H1 (cell line): ENCODE measurements at regions not wholly inside any gene's neighbourhood (a gene's known extent, or its start where the extent isn't known, plus 50 kb on each side); places are given as distances from the start of the nearest gene placed in this dataset.

ENCODE experiments used
- CTCF ChIA-PET: fragments of 300-600 bp; sonication (Branson Sonifier 250); formaldehyde crosslinking; loops from one replicate; lab custom pipeline; 2021; ENCODE audit not compliant: partially characterized antibody; lab: Charles Lee
- POLR2A ChIA-PET: fragments of 300-600 bp; sonication (Branson Sonifier 250); formaldehyde crosslinking; loops from one replicate; lab custom pipeline; 2021; ENCODE audit warnings: inconsistent platforms; ENCODE audit not compliant: partially characterized antibody; lab: Charles Lee
- DNase-seq, 2 experiments: peaks; one replicate each; pipeline versions ENCODE4 v3.0.0 to v3.0.0-alpha.2; 2010 to 2022; ENCODE audit warnings: low spot score in 2 of 2, low read depth in 1 of 2, mixed read lengths in 1 of 2
- FAIRE-seq: peaks from 2 replicates; lab custom pipeline; 2011; peaks lifted over from hg19 to GRCh38; lab: Jason Lieb, UNC
- H2AFZ ChIP-seq: 2 replicates; pipeline ENCODE4 v1.8.1; 2012; ENCODE audit warnings: low read length, inconsistent platforms
- H2AK5ac ChIP-seq: 2 replicates; pipeline ENCODE4 v1.6.1; 2013; ENCODE audit warnings: low read depth, low read length
- H2BK120ac ChIP-seq: replicated peaks from 2 replicates; pipeline ENCODE3; 2013; ENCODE audit warnings: low read depth, low read length, inconsistent platforms
- H2BK12ac ChIP-seq: 2 replicates; pipeline ENCODE4 v1.6.1; 2013; ENCODE audit warnings: low read depth, low read length
- H2BK15ac ChIP-seq: 2 replicates; pipeline ENCODE4 v1.6.1; 2013; ENCODE audit warnings: low read length
- H2BK20ac ChIP-seq: 2 replicates; pipeline ENCODE4 v1.6.1; 2013; ENCODE audit warnings: low read length
- H2BK5ac ChIP-seq: 2 replicates; pipeline ENCODE4 v1.6.1; 2013; ENCODE audit warnings: low read depth, low read length
- H3K14ac ChIP-seq: 2 replicates; pipeline ENCODE4 v1.6.1; 2013; ENCODE audit warnings: inconsistent platforms; ENCODE audit not compliant: insufficient read length
- H3K18ac ChIP-seq: 2 replicates; pipeline ENCODE4 v1.6.1; 2013; ENCODE audit warnings: low read length; ENCODE audit errors: extremely low read depth
- H3K23ac ChIP-seq: 2 replicates; pipeline ENCODE4 v1.6.1; 2013; ENCODE audit warnings: inconsistent platforms; ENCODE audit not compliant: insufficient read length
- H3K23me2 ChIP-seq: 2 replicates; pipeline ENCODE4 v1.6.1; 2013; ENCODE audit warnings: low read depth, low read length
- H3K27ac ChIP-seq: 2 replicates; pipeline ENCODE4 v1.6.1; 2011; ENCODE audit warnings: low read depth, low read length, inconsistent platforms
- H3K27me3 ChIP-seq, 4 experiments: replicated peaks in 1 of 4; 1 replicate in 1 of 4; 2 replicates in 3 of 4; pipeline versions ENCODE4 v1.6.1 to v1.8.1; 2011 to 2013; ENCODE audit warnings: low read length in 3 of 4, mild to moderate bottlenecking in 3 of 4, inconsistent platforms in 2 of 4, mixed read lengths in 2 of 4, moderate library complexity in 1 of 4; ENCODE audit not compliant: control insufficient read depth in 3 of 4, insufficient read depth in 3 of 4; ENCODE audit errors: extremely low read depth in 1 of 4
- H3K36me3 ChIP-seq, 4 experiments: 2 replicates each; pipeline versions ENCODE4 v1.6.1 to v1.8.1; 2011 to 2013; ENCODE audit warnings: mild to moderate bottlenecking in 4 of 4, low read length in 3 of 4, moderate library complexity in 2 of 4, control low read depth in 1 of 4, inconsistent platforms in 1 of 4; ENCODE audit not compliant: insufficient read depth in 4 of 4, control insufficient read depth in 2 of 4
- H3K4ac ChIP-seq: replicated peaks from 2 replicates; pipeline ENCODE3; 2013; ENCODE audit warnings: low read length, low read depth, mixed read lengths, inconsistent platforms; ENCODE audit not compliant: insufficient read length
- H3K4me1 ChIP-seq, 4 experiments: replicated peaks in 1 of 4; 1 replicate in 1 of 4; 2 replicates in 3 of 4; pipeline versions ENCODE4 v1.6.1 to v1.8.1; 2011 to 2013; ENCODE audit warnings: low read length in 3 of 4, inconsistent platforms in 2 of 4, mixed read lengths in 1 of 4; ENCODE audit not compliant: insufficient read depth in 4 of 4, control insufficient read depth in 3 of 4
- H3K4me2 ChIP-seq, 2 experiments: 2 replicates each; pipeline versions ENCODE4 v1.6.1 to v1.8.1; 2011 to 2013; ENCODE audit warnings: low read depth in 2 of 2, low read length in 2 of 2, control low read depth in 1 of 2, inconsistent platforms in 1 of 2, mild to moderate bottlenecking in 1 of 2; ENCODE audit not compliant: insufficient read depth in 1 of 2
- H3K4me3 ChIP-seq, 4 experiments: fragments of 200-600, 300-600 bp in 1 of 4; sonication (generic), shearing (Covaris generic), sonication (Bioruptor Twin) in 1 of 4; 2 replicates each; pipeline versions ENCODE4 v1.5.1 to v1.8.1; 2011 to 2016; ENCODE audit warnings: low read length in 4 of 4, low read depth in 3 of 4, control low read depth in 2 of 4, inconsistent platforms in 2 of 4, mild to moderate bottlenecking in 2 of 4, mixed read lengths in 1 of 4, moderate library complexity in 1 of 4; ENCODE audit not compliant: insufficient read depth in 2 of 4; ENCODE audit errors: extremely low read depth in 1 of 4
- H3K56ac ChIP-seq: replicated peaks from 2 replicates; pipeline ENCODE3; 2013; ENCODE audit warnings: low read depth, mild to moderate bottlenecking, mixed read lengths, low read length, inconsistent platforms; ENCODE audit not compliant: insufficient read length
- H3K79me1 ChIP-seq: 2 replicates; pipeline ENCODE4 v1.6.1; 2013; ENCODE audit warnings: low read depth, low read length, control low read depth
- H3K79me2 ChIP-seq, 2 experiments: 2 replicates each; pipeline versions ENCODE4 v1.6.1 to v1.8.1; 2012 to 2013; ENCODE audit warnings: low read length in 2 of 2, mild to moderate bottlenecking in 2 of 2, inconsistent platforms in 1 of 2; ENCODE audit not compliant: insufficient read depth in 2 of 2, control insufficient read depth in 1 of 2
- H3K9ac ChIP-seq, 4 experiments: replicated peaks in 1 of 4; 1 replicate in 1 of 4; 2 replicates in 3 of 4; pipeline versions ENCODE4 v1.6.1 to v1.8.1; 2011 to 2013; ENCODE audit warnings: low read depth in 3 of 4, low read length in 3 of 4, control low read depth in 2 of 4, mild to moderate bottlenecking in 2 of 4, moderate library complexity in 2 of 4, inconsistent platforms in 1 of 4; ENCODE audit errors: extremely low read depth in 1 of 4
- H3K9me3 ChIP-seq, 2 experiments: 2 replicates each; pipeline versions ENCODE4 v1.6.1 to v1.8.1; 2012 to 2013; ENCODE audit warnings: mild to moderate bottlenecking in 2 of 2, moderate library complexity in 2 of 2, control low read depth in 1 of 2, inconsistent platforms in 1 of 2, low read depth in 1 of 2, low read length in 1 of 2, mixed read lengths in 1 of 2; ENCODE audit not compliant: insufficient read depth in 2 of 2
- H4K20me1 ChIP-seq, 2 experiments: replicated peaks in 1 of 2; 2 replicates each; pipeline versions ENCODE3 to v1.8.1; 2011 to 2013; ENCODE audit warnings: inconsistent platforms in 2 of 2, low read length in 2 of 2, mild to moderate bottlenecking in 1 of 2; ENCODE audit not compliant: insufficient read depth in 2 of 2, control insufficient read depth in 1 of 2
- H4K5ac ChIP-seq: 2 replicates; pipeline ENCODE4 v1.6.1; 2013; ENCODE audit warnings: low read length, low read depth, mixed read lengths, inconsistent platforms; ENCODE audit not compliant: insufficient read length
- H4K8ac ChIP-seq: 2 replicates; pipeline ENCODE4 v1.8.0; 2013; ENCODE audit warnings: mild to moderate bottlenecking, moderate library complexity, low read length, inconsistent platforms; ENCODE audit not compliant: insufficient read depth; ENCODE audit errors: extremely low read depth
- H4K91ac ChIP-seq: replicated peaks from 2 replicates; pipeline ENCODE3; 2013; ENCODE audit warnings: low read length, mixed read lengths, inconsistent platforms; ENCODE audit not compliant: insufficient read length
- CBX8 ChIP-seq: fragments of 300-800, 300-1000 bp; sonication (generic); IDR thresholded peaks from 2 replicates; pipeline ENCODE4 v1.7.1; 2016; ENCODE audit warnings: low read depth, low read length, borderline replicate concordance
- CHD2 ChIP-seq: IDR thresholded peaks from 2 replicates; pipeline ENCODE4 v1.6.1; 2012; ENCODE audit warnings: low read length, improper control_type of control experiment
- EP300 ChIP-seq, 2 experiments: IDR thresholded peaks; 1 replicate in 1 of 2; 2 replicates in 1 of 2; pipeline ENCODE4 v1.6.1; 2011 to 2012; ENCODE audit warnings: low read depth in 2 of 2, low read length in 2 of 2, mild to moderate bottlenecking in 2 of 2, borderline replicate concordance in 1 of 2, inconsistent platforms in 1 of 2, moderate library complexity in 1 of 2
- MAFK ChIP-seq: IDR thresholded peaks from 2 replicates; pipeline ENCODE4 v1.6.1; 2012; ENCODE audit warnings: low read depth, mild to moderate bottlenecking, improper control_type of control experiment, low read length
- RFX5 ChIP-seq: IDR thresholded peaks from 2 replicates; pipeline ENCODE4 v1.6.1; 2011; ENCODE audit warnings: low read depth, low read length, improper control_type of control experiment, borderline replicate concordance
- SP2 ChIP-seq: IDR thresholded peaks from 2 replicates; pipeline ENCODE4 v1.6.1; 2012; ENCODE audit warnings: mild to moderate bottlenecking, low read length, inconsistent platforms
- SUZ12 ChIP-seq: fragments of 200-600 bp; sonication (generic); IDR thresholded peaks from 2 replicates; pipeline ENCODE4 v1.6.1; 2012; ENCODE audit warnings: mild to moderate bottlenecking, inconsistent platforms, low read length, moderate library complexity, mixed read lengths
- ZNF274 ChIP-seq: IDR thresholded peaks from 2 replicates; pipeline ENCODE4 v1.7.0; 2012; ENCODE audit warnings: low read length, borderline replicate concordance; ENCODE audit errors: extremely low read depth
- WGBS, 2 experiments: shearing (Covaris generic) in 1 of 2; methylation state at CpG; one replicate each; pipeline versions ENCODE4 v1.1.6 to v1.1.7; 2013 to 2015; ENCODE audit warnings: low lambda C conversion rate in 2 of 2, mixed read lengths in 2 of 2, inconsistent platforms in 1 of 2, low coverage in 1 of 2, missing lambda C conversion rate in 1 of 2; ENCODE audit not compliant: insufficient replicate concordance in 2 of 2, insufficient coverage in 1 of 2, insufficient read length in 1 of 2; ENCODE audit errors: extremely low coverage in 1 of 2, missing lambda C conversion rate in 1 of 2; 5-methylcytosine and 5-hydroxymethylcytosine counted together

DNA sequence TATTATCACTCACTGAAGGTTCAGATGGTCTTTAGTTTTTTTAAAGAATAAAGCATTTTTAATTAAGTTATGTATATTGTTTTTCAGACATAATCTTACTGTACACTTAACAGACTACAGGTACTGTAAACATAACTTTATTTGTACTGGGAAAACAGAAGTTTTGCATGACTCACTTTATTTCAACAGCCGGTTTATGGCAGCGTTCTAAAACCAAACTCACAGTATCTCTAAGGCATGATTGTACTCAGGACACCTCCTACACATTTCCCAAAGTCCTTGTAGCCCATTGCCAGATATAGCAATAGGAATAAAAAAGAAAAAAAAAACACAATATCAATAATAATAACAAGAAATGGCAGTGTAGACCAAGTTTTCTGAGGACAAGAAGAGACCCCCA is 1341.4 kb downstream of the FSCB start:
- WGBS, 2 experiments, result 90% methylated on average over 2 of the region's 2 CpGs; no CpG with 5 or more reads in 1 of the 2 experiments

More for the DNA sequence above, 1341.4 kb downstream of the FSCB start:
- Histone ChIP-seq H2AFZ (no peak overlapping the region), H2BK5ac (no peak overlapping the region), H2BK12ac (no peak overlapping the region), H3K9ac (no peak overlapping the region), H4K20me1 (no peaks in the 10 kb centered on the region), H3K79me1 (no peaks in the 10 kb centered on the region), H3K27me3 (no peaks in the 10 kb centered on the region), H3K18ac (no peak overlapping the region), H2BK20ac (no peak overlapping the region), H4K8ac (no peak overlapping the region), H2BK15ac (no peak overlapping the region), H3K79me2 (no peaks in the 10 kb centered on the region), H3K4me1 (no peaks in the 10 kb centered on the region), H2AK5ac (no peak overlapping the region), H3K23ac (no peak overlapping the region), H3K36me3 (no peaks in the 10 kb centered on the region), H2BK120ac (no peak overlapping the region), H3K14ac (no peak overlapping the region), H3K56ac (no peak overlapping the region), H3K4me3 (no peak overlapping the region), H3K9me3 (no peaks in the 10 kb centered on the region), H3K4me2 (no peak overlapping the region), H3K4ac (no peak overlapping the region), H3K27ac (no peak overlapping the region), H4K5ac (no peak overlapping the region), H3K23me2 (no peaks in the 10 kb centered on the region; the same call in 1 of the 2 replicates), H4K91ac (no peak overlapping the region)
- ChIA-PET POLR2A (no interaction called here), CTCF (interaction anchor here (0.7 kb wide), 1 partner anchor 339 kb away, joined by 3 read pairs; no protein-coding TSS in a partner anchor)
- no peak for DNase-seq
- no peak for FAIRE-seq
- no peak for TF ChIP-seq CHD2
- no peak for TF ChIP-seq SUZ12
- TF ChIP-seq ZNF274, result no peak
- no peak for TF ChIP-seq EP300 (IDR thresholded peaks at IDR 0.05; ENCODE audit: borderline replicate concordance in 1 of 2, low read depth in 2 of 2, low read length in 2 of 2)
- TF ChIP-seq MAFK, result no peak
- TF ChIP-seq SP2, result no peak
- no peak for TF ChIP-seq CBX8
- TF ChIP-seq RFX5, result no peak
